Endothelial cell of umbilical vein (primary cell): ENCODE measurements at regions not wholly inside any gene's neighbourhood (a gene's known extent, or its start where the extent isn't known, plus 50 kb on each side); places are given as distances from the start of the nearest gene placed in this dataset.

Experiments used
- BruUV-seq: library from RNA; stranded (reverse); fragments of 400-500 nt; replicated peaks from 2 replicates; lab custom pipeline; 2021; lab: Mats Ljungman, UMichigan
- CTCF ChIA-PET: fragments of 300-600, 350-600 bp; sonication (Branson Sonifier 250); formaldehyde crosslinking; loops from one replicate; lab custom pipeline; 2021; ENCODE audit warnings: antibody characterized with exemption, inconsistent platforms; lab: Charles Lee
- POLR2A ChIA-PET: fragments of 300-600, 350-600 bp; sonication (Branson Sonifier 250); formaldehyde crosslinking; loops from one replicate; lab custom pipeline; 2021; ENCODE audit warnings: antibody characterized with exemption, inconsistent platforms; lab: Charles Lee
- DNase-seq: peaks from one replicate; pipeline ENCODE4 v3.0.0-alpha.2; 2011; ENCODE audit warnings: low read depth, low spot score
- FAIRE-seq: peaks from 2 replicates; lab custom pipeline; 2011; peaks lifted over from hg19 to GRCh38; lab: Jason Lieb, UNC
- H2AFZ ChIP-seq: 2 replicates; pipeline ENCODE4 v1.6.0; 2012; ENCODE audit warnings: low read depth, low read length, control low read depth, inconsistent platforms
- H3K27ac ChIP-seq: 2 replicates; pipeline ENCODE4 v1.5.1; 2011; ENCODE audit warnings: low read depth, mild to moderate bottlenecking, control low read depth, low read length, moderate library complexity; ENCODE audit not compliant: insufficient read depth
- H3K27me3 ChIP-seq, 2 experiments: 2 replicates each; pipeline versions ENCODE4 v1.6.0 to v1.6.1; 2011; ENCODE audit warnings: low read length in 2 of 2, mixed read lengths in 1 of 2; ENCODE audit not compliant: control insufficient read depth in 2 of 2, insufficient read depth in 2 of 2
- H3K36me3 ChIP-seq, 2 experiments: 2 replicates in 1 of 2; 3 replicates in 1 of 2; pipeline ENCODE4 v1.5.1; 2011; ENCODE audit warnings: low read length in 2 of 2, mild to moderate bottlenecking in 1 of 2, moderate library complexity in 1 of 2; ENCODE audit not compliant: control insufficient read depth in 2 of 2, insufficient read depth in 2 of 2; ENCODE audit errors: extremely low read depth in 1 of 2
- H3K4me1 ChIP-seq: 3 replicates; pipeline ENCODE4 v1.5.1; 2011; ENCODE audit warnings: mild to moderate bottlenecking, low read length; ENCODE audit not compliant: control insufficient read depth, insufficient read depth; ENCODE audit errors: extremely low read depth
- H3K4me2 ChIP-seq: 2 replicates; pipeline ENCODE4 v1.6.1; 2011; ENCODE audit warnings: low read length, control low read depth, mixed read lengths; ENCODE audit not compliant: insufficient read depth
- H3K4me3 ChIP-seq, 3 experiments: fragments of 200-600 bp in 1 of 3; sonication (generic), shearing (Covaris generic) in 1 of 3; replicated peaks in 1 of 3; 2 replicates each; pipeline ENCODE4 v1.5.1; 2011 to 2016; ENCODE audit warnings: control low read depth in 3 of 3, low read length in 3 of 3, mild to moderate bottlenecking in 2 of 3, inconsistent platforms in 1 of 3, low read depth in 1 of 3, moderate library complexity in 1 of 3; ENCODE audit not compliant: insufficient read depth in 1 of 3
- H3K79me2 ChIP-seq: 2 replicates; pipeline ENCODE4 v1.6.0; 2012; ENCODE audit warnings: low read length, inconsistent platforms; ENCODE audit not compliant: control insufficient read depth, insufficient read depth
- H3K9ac ChIP-seq: replicated peaks from 2 replicates; pipeline ENCODE3; 2011; ENCODE audit warnings: low read length, control low read depth; ENCODE audit not compliant: insufficient read depth; ENCODE audit errors: extremely low read depth
- H3K9me1 ChIP-seq: replicated peaks from 3 replicates; pipeline ENCODE4 v1.6.0; 2011; ENCODE audit warnings: mild to moderate bottlenecking, low read length; ENCODE audit not compliant: control insufficient read depth, insufficient read depth; ENCODE audit errors: extremely low read depth
- H3K9me3 ChIP-seq: replicated peaks from 2 replicates; pipeline ENCODE4 v1.5.1; 2012; ENCODE audit warnings: low read length, inconsistent platforms; ENCODE audit not compliant: control insufficient read depth, insufficient read depth
- H4K20me1 ChIP-seq: replicated peaks from 2 replicates; pipeline ENCODE3; 2011; ENCODE audit warnings: mild to moderate bottlenecking, low read length; ENCODE audit not compliant: control insufficient read depth, insufficient read depth; ENCODE audit errors: extremely low read depth
- CTCF ChIP-seq, 2 donors: IDR thresholded peaks; 1 replicate in 1 of 2; 2 replicates in 1 of 2; pipeline ENCODE4 v1.5.1; 2011; ENCODE audit warnings: low read length in 2 of 2, mild to moderate bottlenecking in 2 of 2, moderate library complexity in 2 of 2, control low read depth in 1 of 2, inconsistent platforms in 1 of 2, low read depth in 1 of 2; ENCODE audit not compliant: insufficient read depth in 1 of 2; ENCODE audit errors: extremely low read depth in 1 of 2
- EZH2 ChIP-seq: IDR thresholded peaks from 2 replicates; pipeline ENCODE4 v1.6.1; 2012; ENCODE audit warnings: borderline replicate concordance, low read depth, mild to moderate bottlenecking, moderate library complexity, low read length, inconsistent platforms; ENCODE audit not compliant: severe bottlenecking
- FOS ChIP-seq: IDR thresholded peaks from 2 replicates; pipeline ENCODE4 v1.6.1; 2011; ENCODE audit warnings: mild to moderate bottlenecking, low read length, moderate library complexity, borderline replicate concordance; ENCODE audit not compliant: insufficient read depth
- GATA2 ChIP-seq: IDR thresholded peaks from 2 replicates; pipeline ENCODE4 v1.7.0; 2011; ENCODE audit warnings: low read depth, mild to moderate bottlenecking, moderate library complexity, mixed read lengths, low read length; ENCODE audit not compliant: insufficient read length, insufficient read depth
- JUN ChIP-seq: IDR thresholded peaks from 2 replicates; pipeline ENCODE4 v1.6.1; 2011; ENCODE audit warnings: borderline replicate concordance, low read depth; ENCODE audit not compliant: insufficient read length, insufficient read depth
- MAX ChIP-seq: IDR thresholded peaks from 2 replicates; pipeline ENCODE4 v1.6.1; 2011; ENCODE audit not compliant: insufficient read depth, insufficient read length
- MYC ChIP-seq: IDR thresholded peaks from one replicate; pipeline ENCODE4 v1.6.1; 2011; ENCODE audit warnings: mild to moderate bottlenecking, low read depth, low read length
- POLR2A ChIP-seq: IDR thresholded peaks from 2 replicates; pipeline ENCODE4 v1.6.1; 2012; ENCODE audit warnings: low read depth, mild to moderate bottlenecking, control low read depth, low read length
- POLR2AphosphoS5 ChIP-seq: IDR thresholded peaks from 2 replicates; pipeline ENCODE4 v1.6.1; 2012; ENCODE audit warnings: low read depth, mild to moderate bottlenecking, control low read depth, low read length, moderate library complexity; ENCODE audit not compliant: insufficient read depth
- dilution Hi-C: fragments of 300-500 bp; cut with MboI; formaldehyde crosslinking; loops from one replicate; pipeline ENCODE4 v1.15.0; 2019; ENCODE audit warnings: low sequenced_read_pairs; ENCODE audit not compliant: extremely low pct_ligation_motif_present
- intact Hi-C: fragments of 100-400 bp; cut with micrococcal nuclease; formaldehyde crosslinking; loops from one replicate; pipeline ENCODE4 v1.10.0; 2022

GRCh38 chr19:31725051-31725450 lies 375.8 kb upstream of the TSHZ3 start:
- Histone ChIP-seq H3K4me3 (no peak overlapping the region), H3K4me1 (no peaks in the 10 kb centered on the region), H3K36me3 (no peaks in the 10 kb centered on the region), H3K79me2 (no peaks in the 10 kb centered on the region), H2AFZ (no peak overlapping the region), H3K4me2 (no peak overlapping the region), H3K27me3 (no peaks in the 10 kb centered on the region), H3K9me3 (peaks cover 2% of the 10 kb centered on the region), H3K27ac (no peak overlapping the region), H4K20me1 (no peaks in the 10 kb centered on the region), H3K9ac (no peak overlapping the region), H3K9me1 (no peaks in the 10 kb centered on the region)
- intact Hi-C loops (no loop called here), dilution Hi-C loops (no loop called here)
- FAIRE-seq (no peak), DNase-seq (no peak)
- ChIA-PET POLR2A (no interaction called here), CTCF (no interaction called here)
- TF ChIP-seq JUN (no peak), POLR2AphosphoS5 (no peak), GATA2 (no peak), POLR2A (no peak), CTCF (IDR thresholded peaks at IDR 0.05; ENCODE audit: extremely low read depth in 1 of 2, insufficient read depth in 1 of 2, low read depth in 1 of 2, low read length in 2 of 2) (no peak), MAX (no peak), MYC (no peak), FOS (no peak), EZH2 (no peak)
- no TSS peak for BruUV-seq
